Lung (tissue), 11 donors: ENCODE measurements at regions not wholly inside any gene's neighbourhood (a gene's known extent, or its start where the extent isn't known, plus 50 kb on each side); places are given as distances from the start of the nearest gene placed in this dataset.

Experiments used
- ATAC-seq: fragments of 200-7000 bp; cut with Tn5 transposase; one replicate; pipeline ENCODE4 v1.9.1; 2020; ENCODE audit warnings: moderate number of reproducible peaks; ENCODE audit not compliant: insufficient read depth, low FRiP score
- DNase-seq, 3 donors: peaks; one replicate each; pipeline ENCODE4 v3.0.0-alpha.2; 2013 to 2017
- H3K27ac ChIP-seq, 2 donors: one replicate each; pipeline ENCODE4 v1.5.1; 2013; ENCODE audit warnings: mild to moderate bottlenecking in 2 of 2, moderate library complexity in 2 of 2, control low read depth in 1 of 2, inconsistent platforms in 1 of 2, low read depth in 1 of 2, low read length in 1 of 2
- H3K27me3 ChIP-seq, 3 donors: one replicate each; pipeline ENCODE4 v1.5.1; 2013; ENCODE audit warnings: low read length in 2 of 3; ENCODE audit not compliant: control insufficient read depth in 3 of 3, insufficient read depth in 3 of 3
- H3K36me3 ChIP-seq, 4 donors: one replicate each; pipeline ENCODE4 v1.5.1; 2013; ENCODE audit warnings: low read length in 4 of 4, mild to moderate bottlenecking in 1 of 4, moderate library complexity in 1 of 4; ENCODE audit not compliant: control insufficient read depth in 4 of 4, insufficient read depth in 4 of 4
- H3K4me1 ChIP-seq, 5 donors: one replicate each; pipeline ENCODE4 v1.5.1; 2013; ENCODE audit warnings: low read length in 5 of 5, mild to moderate bottlenecking in 2 of 5, moderate library complexity in 1 of 5; ENCODE audit not compliant: control insufficient read depth in 5 of 5, insufficient read depth in 5 of 5
- H3K4me3 ChIP-seq: one replicate; pipeline ENCODE4 v1.5.1; 2013; ENCODE audit warnings: mild to moderate bottlenecking, control low read depth, moderate library complexity
- H3K9ac ChIP-seq, 2 donors: one replicate each; pipeline ENCODE4 v1.5.1; 2013; ENCODE audit warnings: low read length in 2 of 2, control low read depth in 1 of 2; ENCODE audit not compliant: insufficient read depth in 1 of 2
- H3K9me3 ChIP-seq, 4 donors: one replicate each; pipeline ENCODE4 v1.5.1; 2013; ENCODE audit warnings: low read length in 3 of 4, mild to moderate bottlenecking in 1 of 4, moderate library complexity in 1 of 4; ENCODE audit not compliant: control insufficient read depth in 4 of 4, insufficient read depth in 3 of 4
- WGBS, 2 donors: extraction: QIAGEN DNeasy Blood & Tissue Kit; methylation state at CpG; one replicate each; pipeline ENCODE4 v1.1.7; 2013; 5-methylcytosine and 5-hydroxymethylcytosine counted together
- TF ChIP-seq, protein P1 (sequence below): IDR thresholded peaks from 2 replicates; pipeline ENCODE4 v1.5.1; 2012; ENCODE audit warnings: mild to moderate bottlenecking; ENCODE audit errors: control extremely low read depth, extremely low read depth
- donor health status: control.
- donor health status: control.
- donor health status: Bipolar disorder and iron deficiency.
- donor health status: healthy.
- donor health status: DM: yes; HTN: yes; CAD: no.

DNA sequence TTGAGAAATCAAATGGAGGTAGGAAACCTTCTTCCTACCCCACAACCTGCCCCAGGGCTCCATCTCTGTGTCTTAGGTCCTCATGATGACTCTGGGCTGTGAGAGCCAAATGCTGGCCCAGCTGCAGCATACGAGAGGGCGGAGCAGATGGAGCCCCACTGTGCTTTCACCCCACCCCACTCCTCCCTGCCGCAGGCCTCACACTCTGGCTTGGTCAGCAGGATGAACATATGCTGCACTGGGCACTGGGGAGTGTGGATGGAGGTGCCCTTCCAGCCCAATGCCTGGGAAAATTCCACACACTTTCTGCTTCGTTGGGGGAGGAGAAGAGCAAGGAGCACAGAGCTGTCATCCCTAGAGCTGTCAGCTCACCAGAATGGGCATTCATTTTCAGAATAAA, 271.6 kb upstream of the CADM1 start:
- 68 to 83% methylated on average over 4 of the region's 4 CpGs for WGBS, 2 donors
- Histone ChIP-seq H3K4me1 (peaks cover 0 to 6% (median 0%) of the 10 kb centered on the region in 5 donors), H3K36me3 (no peaks in the 10 kb centered on the region), H3K27ac (no peak overlapping the region), H3K9ac (no peak overlapping the region), H3K27me3 (no peaks in the 10 kb centered on the region), H3K4me3 (no peak overlapping the region), H3K9me3 (no peaks in the 10 kb centered on the region)
- DNase-seq = no peak
- no peak for ATAC-seq
- TF ChIP-seq, protein P1, sequence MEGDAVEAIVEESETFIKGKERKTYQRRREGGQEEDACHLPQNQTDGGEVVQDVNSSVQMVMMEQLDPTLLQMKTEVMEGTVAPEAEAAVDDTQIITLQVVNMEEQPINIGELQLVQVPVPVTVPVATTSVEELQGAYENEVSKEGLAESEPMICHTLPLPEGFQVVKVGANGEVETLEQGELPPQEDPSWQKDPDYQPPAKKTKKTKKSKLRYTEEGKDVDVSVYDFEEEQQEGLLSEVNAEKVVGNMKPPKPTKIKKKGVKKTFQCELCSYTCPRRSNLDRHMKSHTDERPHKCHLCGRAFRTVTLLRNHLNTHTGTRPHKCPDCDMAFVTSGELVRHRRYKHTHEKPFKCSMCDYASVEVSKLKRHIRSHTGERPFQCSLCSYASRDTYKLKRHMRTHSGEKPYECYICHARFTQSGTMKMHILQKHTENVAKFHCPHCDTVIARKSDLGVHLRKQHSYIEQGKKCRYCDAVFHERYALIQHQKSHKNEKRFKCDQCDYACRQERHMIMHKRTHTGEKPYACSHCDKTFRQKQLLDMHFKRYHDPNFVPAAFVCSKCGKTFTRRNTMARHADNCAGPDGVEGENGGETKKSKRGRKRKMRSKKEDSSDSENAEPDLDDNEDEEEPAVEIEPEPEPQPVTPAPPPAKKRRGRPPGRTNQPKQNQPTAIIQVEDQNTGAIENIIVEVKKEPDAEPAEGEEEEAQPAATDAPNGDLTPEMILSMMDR = no peak

DNA sequence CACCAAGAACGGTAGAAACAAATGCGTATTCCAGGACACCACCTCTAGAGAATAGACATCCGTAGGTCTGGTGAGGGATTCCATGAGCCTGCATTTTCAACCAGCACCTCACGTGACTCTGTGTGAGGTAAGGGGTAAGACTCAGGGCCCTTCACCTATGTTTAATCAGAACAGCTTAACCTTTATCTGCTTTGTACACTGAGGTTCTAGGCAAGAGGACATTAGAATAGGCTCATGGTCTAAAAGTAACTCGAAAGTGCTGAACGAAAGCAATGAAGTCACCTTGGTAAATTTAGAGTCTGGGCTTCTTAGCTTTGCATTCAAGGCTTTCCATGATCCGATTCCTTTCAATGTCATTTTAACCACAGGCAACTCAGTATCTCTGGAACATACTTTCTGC, 270.5 kb upstream of the CADM1 start:
- Histone ChIP-seq H3K9ac (no peak overlapping the region), H3K27me3 (no peaks in the 10 kb centered on the region), H3K4me1 (peaks cover 0 to 6% (median 0%) of the 10 kb centered on the region in 5 donors), H3K27ac (no peak overlapping the region), H3K36me3 (no peaks in the 10 kb centered on the region), H3K4me3 (no peak overlapping the region), H3K9me3 (no peaks in the 10 kb centered on the region)
- DNase-seq = no peak
- no peak for ATAC-seq
- 88 to 95% methylated on average over 7 of the region's 7 CpGs for WGBS, 2 donors
- TF ChIP-seq, protein P1 = no peak

GRCh38 chr11:115769891-115770290, 265.7 kb upstream of the CADM1 start:
- WGBS, 2 donors = 85 to 87% methylated on average over 3 of the region's 3 CpGs
- no peak overlapping the region for H3K4me3 ChIP-seq

GRCh38 chr11:115767883-115768282, 263.7 kb upstream of the CADM1 start:
- no peak for DNase-seq
- Histone ChIP-seq H3K27ac (no peak overlapping the region), H3K4me1 (no peaks in the 10 kb centered on the region), H3K36me3 (no peaks in the 10 kb centered on the region), H3K9ac (no peak overlapping the region), H3K27me3 (no peaks in the 10 kb centered on the region), H3K4me3 (no peak overlapping the region), H3K9me3 (no peaks in the 10 kb centered on the region)
- no peak for ATAC-seq
- 82 to 87% methylated on average over 3 of the region's 3 CpGs for WGBS, 2 donors
- TF ChIP-seq, protein P1 = no peak

More at GRCh38 chr11:115769891-115770290, 265.7 kb upstream of the CADM1 start:
- Histone ChIP-seq H3K27ac (no peak overlapping the region), H3K4me1 (no peaks in the 10 kb centered on the region), H3K36me3 (no peaks in the 10 kb centered on the region), H3K9ac (no peak overlapping the region), H3K9me3 (no peaks in the 10 kb centered on the region), H3K27me3 (no peaks in the 10 kb centered on the region)
- TF ChIP-seq, protein P1 = no peak
- ATAC-seq (no peak), DNase-seq (no peak)
